ENCODE measurements at regions not wholly inside any gene's neighbourhood (a gene's known extent, or its start where the extent isn't known, plus 50 kb on each side); places are given as distances from the start of the nearest gene placed in this dataset.

GRCh38 chr2:2767837-2768236, 436.8 kb upstream of the MYT1L start:
- Histone ChIP-seq H3K36me3 (ENCODE audit: control insufficient read depth in 2 of 4, insufficient read depth in 4 of 4, low read length in 3 of 4) (no peaks in the 10 kb centered on the region), H3K9me3 (ENCODE audit: insufficient read depth in 2 of 2, low read depth in 1 of 2, low read length in 1 of 2) (no peaks in the 10 kb centered on the region), H4K5ac (ENCODE audit: insufficient read length, low read depth, low read length) (no peak overlapping the region), H3K4ac (replicated peaks; ENCODE audit: insufficient read length, low read depth, low read length) (no peak overlapping the region), H3K9ac (replicated peaks in 1 of 4; ENCODE audit: extremely low read depth in 1 of 4, low read depth in 3 of 4, low read length in 3 of 4) (no peak overlapping the region), H3K14ac (ENCODE audit: insufficient read length) (no peak overlapping the region), H4K20me1 (replicated peaks in 1 of 2; ENCODE audit: control insufficient read depth in 1 of 2, insufficient read depth in 2 of 2, low read length in 2 of 2) (no peaks in the 10 kb centered on the region), H4K8ac (ENCODE audit: extremely low read depth, insufficient read depth, low read length) (no peak overlapping the region), H2AK5ac (ENCODE audit: low read depth, low read length) (no peak overlapping the region), H3K56ac (replicated peaks; ENCODE audit: insufficient read length, low read depth, low read length) (no peak overlapping the region), H2BK12ac (ENCODE audit: low read depth, low read length) (no peak overlapping the region), H3K27ac (ENCODE audit: low read depth, low read length) (no peak overlapping the region), H3K18ac (ENCODE audit: extremely low read depth, low read length) (no peak overlapping the region), H2BK20ac (ENCODE audit: low read length) (no peak overlapping the region), H3K4me1 (replicated peaks in 1 of 4; ENCODE audit: control insufficient read depth in 3 of 4, insufficient read depth in 4 of 4, low read length in 3 of 4) (peaks cover 0 to 3% (median 3%) of the 10 kb centered on the region in 4 experiments; a peak in 5 of 7 replicates), H2AFZ (ENCODE audit: low read length) (no peak overlapping the region), H2BK5ac (ENCODE audit: low read depth, low read length) (no peak overlapping the region), H3K79me1 (ENCODE audit: low read depth, low read length) (no peaks in the 10 kb centered on the region), H3K23me2 (ENCODE audit: low read depth, low read length) (no peaks in the 10 kb centered on the region), H3K27me3 (replicated peaks in 1 of 4; ENCODE audit: control insufficient read depth in 3 of 4, extremely low read depth in 1 of 4, insufficient read depth in 3 of 4, low read length in 3 of 4) (no peaks in the 10 kb centered on the region), H2BK15ac (ENCODE audit: low read length) (no peak overlapping the region), H4K91ac (replicated peaks; ENCODE audit: insufficient read length, low read length) (no peak overlapping the region), H3K79me2 (ENCODE audit: control insufficient read depth in 1 of 2, insufficient read depth in 2 of 2, low read length in 2 of 2) (no peaks in the 10 kb centered on the region), H2BK120ac (replicated peaks; ENCODE audit: low read depth, low read length) (no peak overlapping the region), H3K4me3 (ENCODE audit: extremely low read depth in 1 of 4, insufficient read depth in 2 of 4, low read depth in 3 of 4, low read length in 4 of 4) (no peak overlapping the region), H3K23ac (ENCODE audit: insufficient read length) (no peak overlapping the region), H3K4me2 (ENCODE audit: insufficient read depth in 1 of 2, low read depth in 2 of 2, low read length in 2 of 2) (no peak overlapping the region)
- TF ChIP-seq CHD2 (IDR thresholded peaks at IDR 0.05; ENCODE audit: low read length) = no peak
- TF ChIP-seq ASH2L (IDR thresholded peaks at IDR 0.05; ENCODE audit: low read length) = no peak
- no peak for TF ChIP-seq HDAC6 (IDR thresholded peaks at IDR 0.05; ENCODE audit: low read depth, low read length)
- ChIA-PET CTCF (ENCODE audit: partially characterized antibody) (no interaction called here), POLR2A (ENCODE audit: partially characterized antibody) (no interaction called here)
- WGBS, 2 experiments (ENCODE audit: extremely low coverage in 1 of 2, insufficient coverage in 1 of 2, insufficient read length in 1 of 2, insufficient replicate concordance in 2 of 2, low coverage in 1 of 2, low lambda C conversion rate in 2 of 2, missing lambda C conversion rate in 1 of 2) = 63% methylated on average over 5 of the region's 9 CpGs; no CpG with 5 or more reads in 1 of the 2 experiments
- FAIRE-seq (no peak), DNase-seq (ENCODE audit: low read depth in 1 of 2, low spot score in 2 of 2) (no peak)

Data from H1 (cell line).